ELF-1 (cell line): ENCODE measurements at regions not wholly inside any gene's neighbourhood (a gene's known extent, or its start where the extent isn't known, plus 50 kb on each side); places are given as distances from the start of the nearest gene placed in this dataset.
A peak's percentile ranks its signal among the peaks of the same experiment; 100 is the strongest.

Experiments used
- DNase-seq: peaks from one replicate; pipeline ENCODE4 v3.0.0-alpha.2; 2016; ENCODE audit warnings: low read depth, low spot score

DNA sequence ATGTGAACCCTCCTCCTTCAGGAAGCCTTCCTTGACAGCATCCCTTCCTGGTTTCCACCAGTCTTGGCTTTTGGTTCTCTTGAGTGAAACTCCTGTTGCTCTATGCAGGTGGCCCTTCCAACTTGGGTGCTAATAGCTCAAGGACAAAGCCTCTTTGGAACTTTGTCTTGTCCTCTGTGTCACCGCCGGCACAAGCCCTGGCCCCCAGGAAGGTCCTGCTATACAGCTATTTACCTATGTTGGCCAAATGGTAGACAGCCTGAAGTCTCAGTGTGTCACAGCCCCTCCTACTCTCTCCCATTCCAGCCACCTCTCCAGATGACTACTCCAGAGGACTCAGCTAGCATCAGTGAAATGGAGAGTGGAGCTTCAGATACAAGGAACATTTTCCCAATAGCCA, 94.7 kb upstream of the ZNF618 start:
- no peak for DNase-seq

DNA sequence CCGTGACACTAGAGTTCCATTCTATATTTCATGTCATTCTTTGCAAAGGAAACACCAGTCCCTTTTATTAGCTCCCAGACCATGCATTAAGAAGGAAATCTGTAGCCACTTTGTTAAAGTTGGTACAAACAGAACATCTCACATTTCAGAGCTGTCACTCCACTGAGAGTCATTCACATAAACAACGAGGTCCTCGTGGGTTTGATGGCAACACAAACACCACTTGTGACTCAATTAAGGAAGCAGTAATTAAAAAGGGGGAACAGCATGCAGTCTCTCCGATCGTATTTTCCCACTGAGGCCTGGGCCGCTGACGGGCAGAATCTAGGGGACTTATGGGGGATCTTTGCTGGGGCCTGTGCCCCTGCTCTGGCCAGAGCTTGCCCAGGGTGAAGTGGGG, 94.2 kb upstream of the ZNF618 start:
- no peak for DNase-seq

DNA sequence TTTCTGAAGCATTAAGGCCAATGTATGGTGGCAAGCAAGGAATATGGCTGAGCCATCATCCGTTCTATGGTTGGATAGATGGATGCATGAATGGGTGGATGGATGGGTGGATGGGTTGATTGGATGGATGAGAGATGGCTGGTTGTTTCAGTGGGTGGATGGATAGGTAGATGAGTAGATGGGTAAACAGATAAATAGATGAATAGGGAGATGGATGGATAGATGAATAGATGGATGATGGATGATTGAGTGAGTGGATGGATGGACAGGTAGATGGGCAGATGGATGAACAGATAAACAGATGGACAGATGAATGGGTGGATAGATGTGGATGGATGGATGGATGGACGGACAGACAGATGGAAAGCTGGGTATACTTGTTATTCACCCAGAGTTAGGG, 92.6 kb upstream of the ZNF618 start:
- DNase-seq: no peak

DNA sequence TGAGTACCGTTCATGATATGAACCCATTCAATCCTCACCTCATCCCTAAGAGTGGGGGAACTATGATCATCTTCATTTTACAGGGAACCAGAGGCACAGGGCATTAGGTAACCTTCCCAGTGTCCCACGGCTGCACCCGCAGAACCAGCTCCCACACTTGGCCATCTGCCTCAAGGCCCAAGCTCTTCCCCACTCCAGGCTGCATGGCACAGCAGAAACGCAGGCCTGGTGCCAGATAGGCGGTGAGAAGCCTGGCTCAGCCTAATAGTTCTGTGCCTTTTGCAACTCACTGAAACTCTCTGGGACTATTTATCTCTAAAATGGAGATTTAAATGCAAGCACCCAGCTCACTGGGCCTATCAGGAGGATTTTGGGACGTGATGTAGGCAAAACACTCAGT, 90.8 kb upstream of the ZNF618 start:
- no peak for DNase-seq

DNA sequence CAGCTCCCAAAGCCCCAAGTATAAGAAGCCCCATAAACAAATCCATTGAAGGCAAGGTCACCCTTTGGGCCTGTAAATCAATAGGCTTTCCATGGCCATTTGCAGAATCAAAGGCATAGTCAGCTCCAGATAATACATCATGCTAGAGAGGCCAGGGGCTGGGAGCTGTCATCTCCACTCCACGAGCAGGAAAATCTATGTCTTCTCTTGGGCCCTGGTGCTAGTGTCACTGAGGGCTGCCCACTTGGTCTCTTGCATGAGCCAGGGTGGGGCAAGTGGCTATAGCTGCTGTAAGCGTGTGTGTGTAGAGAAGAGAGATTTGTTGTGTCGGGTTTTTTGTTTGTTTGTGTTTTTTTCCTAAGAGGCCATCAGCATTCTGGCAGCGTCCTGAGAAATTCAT, 90.0 kb upstream of the ZNF618 start:
- DNase-seq: no peak

DNA sequence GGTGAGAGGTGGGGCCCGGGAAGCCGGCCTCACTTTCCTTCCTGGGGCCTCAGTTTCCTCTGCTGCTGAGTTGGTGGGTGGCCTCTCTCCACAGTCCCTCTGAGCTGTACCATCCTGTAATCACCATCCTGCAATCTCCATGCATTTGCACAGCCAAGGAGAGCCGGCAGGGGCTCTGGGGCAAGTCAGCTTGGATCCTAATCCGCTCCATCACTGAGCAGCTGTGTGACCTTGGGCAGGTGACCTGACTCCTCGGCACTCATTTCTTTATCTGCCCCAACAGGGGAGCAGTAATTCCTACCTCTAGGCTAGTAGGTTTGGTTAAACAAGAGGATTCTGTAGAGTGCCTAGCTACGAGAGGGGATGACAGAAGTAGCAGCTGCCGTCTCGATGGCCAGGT, 88.2 kb upstream of the ZNF618 start:
- no peak for DNase-seq

DNA sequence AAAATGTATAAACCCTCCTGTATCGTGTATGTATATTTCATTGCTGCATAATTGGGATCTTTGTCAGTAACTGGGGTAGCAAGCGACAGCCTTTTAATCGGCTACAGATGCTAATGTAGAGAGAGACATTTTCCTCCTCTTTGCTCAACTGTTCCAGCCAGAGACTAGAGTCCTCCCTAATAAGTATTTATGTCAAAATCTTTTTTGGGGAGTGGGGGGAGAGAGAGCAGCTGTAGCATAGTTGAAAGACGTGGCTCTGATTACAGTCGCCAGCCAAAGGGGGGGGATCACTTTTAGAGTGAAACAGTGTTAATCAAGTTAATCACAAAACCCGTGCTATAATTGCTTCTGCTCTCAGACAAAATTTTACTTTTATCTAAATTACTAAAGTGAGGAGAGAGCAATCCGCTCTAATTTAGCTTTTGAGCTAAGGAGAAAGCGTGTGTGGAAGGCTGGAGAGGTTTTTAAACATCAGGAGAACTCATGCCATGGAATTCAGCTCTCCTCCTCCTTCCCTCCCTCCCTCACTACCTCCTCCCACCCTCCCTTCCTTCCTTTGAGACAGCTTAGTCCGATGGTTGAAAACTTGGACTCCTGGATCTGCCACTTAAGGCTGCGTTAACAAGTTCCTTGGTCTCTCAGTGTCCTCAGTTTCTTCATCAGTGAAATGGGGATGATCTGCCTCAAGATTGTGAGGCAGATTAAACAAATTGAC, 87.3 kb upstream of the ZNF618 start:
- DNase-seq: no peak

DNA sequence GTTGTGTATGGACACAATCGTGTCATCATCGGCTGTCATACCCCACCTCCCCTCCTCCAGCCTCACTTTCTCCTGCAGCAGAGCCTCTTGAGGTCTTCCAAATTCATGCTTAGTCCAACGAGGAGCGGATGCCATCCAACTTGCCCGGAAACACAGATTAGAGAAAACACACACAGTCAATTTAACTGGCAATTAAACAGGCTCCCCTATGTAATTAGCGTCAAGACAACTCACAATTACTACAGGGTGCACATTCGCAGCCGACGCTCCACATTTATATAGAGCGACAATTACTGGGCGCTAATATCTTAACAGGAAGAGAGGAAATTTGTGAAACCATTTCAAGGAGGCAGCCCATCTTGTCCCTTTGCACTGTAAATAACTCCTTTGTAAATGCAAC, 86.0 kb upstream of the ZNF618 start:
- DNase-seq: no peak

DNA sequence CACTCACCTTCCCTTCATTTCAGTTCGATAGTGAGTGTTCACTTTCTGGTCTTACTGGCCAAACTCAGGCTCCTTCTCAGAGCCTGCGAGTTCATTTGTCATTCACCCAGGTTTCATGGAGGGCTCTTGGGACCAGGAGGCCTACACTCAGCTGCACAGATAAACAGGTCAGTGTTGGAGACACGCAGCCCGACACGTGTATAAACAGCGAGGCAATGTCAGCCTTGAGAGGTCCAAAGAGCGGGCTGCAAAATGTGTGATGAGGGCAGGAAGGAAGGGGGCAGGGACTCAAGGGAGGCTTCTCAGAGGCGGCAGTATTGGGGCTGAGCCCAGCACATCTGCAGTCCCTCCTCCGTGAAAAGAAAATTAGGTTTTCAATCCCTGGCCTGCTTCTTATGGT, 82.6 kb upstream of the ZNF618 start:
- no peak for DNase-seq

DNA sequence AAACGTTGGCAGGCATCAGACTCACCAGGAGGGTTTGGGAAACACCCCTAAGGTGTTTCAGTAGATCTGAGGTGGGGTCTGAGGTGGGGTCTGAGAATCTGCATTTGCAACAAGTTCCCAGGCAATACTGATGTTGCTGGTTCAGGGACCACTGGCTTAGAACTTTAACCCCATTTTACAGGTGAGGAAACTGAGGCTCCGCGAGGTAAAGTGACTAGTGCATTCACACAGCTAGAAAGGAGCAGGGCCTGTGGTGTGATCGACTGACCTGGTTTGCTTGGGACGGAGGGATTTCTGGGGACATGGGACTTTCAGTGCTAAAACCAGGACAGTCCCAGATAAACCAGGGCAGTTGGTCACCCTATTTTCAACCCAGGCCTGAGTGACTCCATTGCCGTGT, 81.4 kb upstream of the ZNF618 start:
- DNase-seq: no peak

DNA sequence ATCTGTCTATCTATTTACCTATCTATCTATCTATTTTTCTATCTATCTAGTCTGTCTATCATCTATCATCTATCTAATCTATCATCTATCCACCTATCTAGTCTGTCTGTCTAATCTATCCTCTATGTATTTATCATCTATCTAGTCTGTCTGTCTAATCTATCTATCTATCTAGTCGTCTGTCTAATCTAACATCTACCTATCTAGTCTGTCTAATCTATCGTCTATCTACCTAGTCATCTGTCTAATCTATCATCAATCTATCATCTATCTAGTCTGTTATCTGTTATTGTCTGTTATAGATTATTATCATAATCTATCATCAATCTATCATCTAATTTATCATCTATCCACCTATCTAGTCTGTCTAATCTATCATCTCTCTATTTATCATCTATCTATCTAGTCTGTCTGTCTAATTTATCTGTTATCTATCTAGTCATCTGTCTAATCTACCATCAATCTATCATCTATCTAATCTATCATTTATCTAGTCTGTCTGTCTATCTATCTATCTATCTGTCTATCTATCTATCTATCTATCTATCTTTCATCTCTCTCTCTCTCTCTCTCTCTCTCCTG, 80.2 kb upstream of the ZNF618 start:
- no peak for DNase-seq

DNA sequence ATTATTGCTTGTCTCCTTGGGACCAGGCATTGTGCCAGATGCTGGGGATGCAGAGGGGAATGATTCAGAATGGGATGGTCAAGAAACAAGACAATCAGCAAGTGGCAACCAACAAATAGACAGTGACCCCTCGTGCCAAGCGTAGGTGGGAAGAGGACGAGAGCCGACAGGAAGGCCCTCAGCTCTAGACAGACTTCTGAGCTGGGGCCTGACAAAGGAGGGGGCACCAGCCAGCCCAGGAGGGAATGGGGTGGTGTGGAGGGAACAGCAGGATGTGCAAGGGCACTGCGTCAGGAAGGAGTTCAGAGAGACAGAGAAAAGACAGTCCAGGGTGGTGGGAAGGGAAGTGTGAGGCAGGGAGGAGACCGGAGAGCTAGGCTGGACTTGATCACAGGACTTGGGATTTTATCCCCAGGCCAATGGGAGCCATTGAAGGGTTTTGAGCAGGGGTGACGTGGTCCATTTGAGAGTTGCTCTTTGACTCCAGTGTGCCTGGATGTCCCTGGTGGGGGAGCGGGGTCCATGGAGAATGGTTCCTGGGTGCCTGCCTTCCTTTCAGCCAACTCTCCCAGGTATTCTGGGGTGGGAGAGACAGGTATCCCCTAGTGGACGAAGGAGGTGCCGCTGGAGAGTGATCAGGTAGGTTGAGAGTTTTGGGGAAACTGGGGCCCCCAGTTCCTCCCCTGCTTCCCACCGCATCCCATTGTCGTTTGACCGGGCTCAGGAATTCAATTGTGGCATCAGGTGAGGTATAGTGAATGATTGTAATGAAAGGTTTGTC, 79.3 kb upstream of the ZNF618 start:
- no peak for DNase-seq

DNA sequence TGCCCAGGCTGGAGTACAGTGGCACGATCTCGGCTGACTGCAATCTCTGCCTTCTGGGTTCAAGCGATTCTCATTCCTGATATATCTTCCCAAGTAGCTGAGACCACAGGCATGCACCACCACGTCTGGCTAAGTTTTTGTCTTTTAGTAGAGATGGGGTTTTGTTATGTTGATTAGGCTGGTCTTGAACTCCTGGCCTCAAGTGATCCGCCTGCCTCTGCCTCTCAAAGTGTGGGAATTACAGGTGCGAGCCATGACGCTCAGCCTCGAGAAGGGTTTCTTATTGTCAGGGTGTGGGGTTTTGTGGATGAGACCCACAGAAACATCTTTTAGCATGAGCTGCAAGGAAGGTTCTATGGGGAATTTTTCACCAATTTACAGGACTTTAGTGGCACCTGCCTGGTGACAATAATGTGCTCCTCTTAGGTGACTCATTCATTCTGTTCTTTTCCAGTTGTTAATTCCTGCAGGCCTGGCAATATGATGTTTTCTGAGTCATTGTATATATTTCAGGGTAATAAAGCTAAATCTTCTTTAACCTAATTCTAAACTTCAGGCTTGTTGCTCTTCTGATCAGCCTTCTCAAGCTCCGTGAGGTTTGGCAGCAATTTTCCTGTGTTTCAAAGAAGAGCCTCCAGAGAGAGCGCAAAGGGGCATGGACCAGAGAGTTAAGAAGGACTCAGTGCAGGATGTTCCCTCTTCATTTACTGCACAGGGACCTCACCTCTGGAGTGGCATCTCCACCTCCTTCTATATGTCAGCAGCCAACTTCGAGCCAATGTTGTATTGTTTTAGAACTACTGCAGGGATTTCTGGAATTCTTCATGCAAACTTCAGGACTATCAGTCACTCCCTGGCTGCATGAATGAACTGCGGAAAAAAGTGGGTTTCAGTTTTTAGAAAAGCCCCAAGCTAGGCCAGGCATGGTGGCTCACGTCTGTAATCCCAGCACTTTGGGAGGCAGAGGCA, 77.8 kb upstream of the ZNF618 start:
- DNase-seq: peak; percentile 25

DNA sequence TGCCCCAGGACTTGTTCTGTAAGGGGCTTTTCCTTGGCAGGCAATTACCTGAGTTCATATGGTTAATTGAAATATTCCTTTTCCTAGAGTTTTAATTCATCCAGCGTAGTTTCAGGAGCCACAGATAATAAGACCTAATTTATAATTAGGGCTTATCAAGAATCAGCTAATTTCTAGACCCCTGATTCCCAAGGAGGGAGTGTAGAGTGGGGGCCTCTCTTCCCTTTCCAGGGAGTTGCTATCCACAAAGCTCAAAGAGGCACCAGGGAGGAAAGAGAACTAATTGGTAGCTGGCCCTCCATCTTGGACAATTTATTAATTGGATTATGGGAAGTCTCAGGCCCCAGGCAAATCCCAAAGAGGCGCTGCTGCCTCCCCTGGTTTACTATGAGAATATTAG, 75.8 kb upstream of the ZNF618 start:
- DNase-seq: no peak

DNA sequence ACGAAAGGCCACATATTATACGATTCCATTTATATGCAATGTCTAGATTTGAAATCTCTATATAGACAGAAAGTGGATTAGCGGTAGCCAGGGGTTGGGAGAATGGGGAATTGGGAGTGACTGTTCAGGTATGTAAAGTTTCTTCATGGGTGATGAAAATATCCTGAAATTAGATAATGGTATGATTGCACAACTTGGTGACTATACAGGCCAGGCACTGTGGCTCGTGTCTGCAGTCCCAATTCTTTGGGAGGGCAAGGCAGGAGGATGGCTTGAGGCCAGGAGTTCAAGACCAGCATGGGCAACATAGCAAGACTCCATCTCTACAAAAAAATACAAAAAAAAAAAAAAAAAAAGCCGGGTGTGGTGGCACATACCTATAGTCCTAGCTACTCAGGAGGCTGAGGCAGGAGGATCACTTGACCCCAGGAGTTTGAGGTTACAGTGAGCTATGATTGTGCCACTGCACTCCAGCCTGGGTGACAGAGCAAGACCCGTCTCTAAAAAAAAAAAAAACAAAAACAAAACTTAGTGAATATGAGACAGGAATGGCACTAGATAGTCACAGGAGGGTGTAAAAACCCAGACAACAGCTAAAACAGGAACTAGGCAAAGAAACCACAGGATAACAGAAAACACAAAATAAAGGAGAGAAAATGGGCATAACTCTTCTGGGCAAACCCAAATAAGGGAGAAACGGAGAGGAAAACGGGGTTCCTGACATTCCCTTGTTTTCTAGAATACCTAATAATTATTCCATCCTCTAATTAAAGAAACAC, 72.1 kb upstream of the ZNF618 start:
- DNase-seq: no peak

DNA sequence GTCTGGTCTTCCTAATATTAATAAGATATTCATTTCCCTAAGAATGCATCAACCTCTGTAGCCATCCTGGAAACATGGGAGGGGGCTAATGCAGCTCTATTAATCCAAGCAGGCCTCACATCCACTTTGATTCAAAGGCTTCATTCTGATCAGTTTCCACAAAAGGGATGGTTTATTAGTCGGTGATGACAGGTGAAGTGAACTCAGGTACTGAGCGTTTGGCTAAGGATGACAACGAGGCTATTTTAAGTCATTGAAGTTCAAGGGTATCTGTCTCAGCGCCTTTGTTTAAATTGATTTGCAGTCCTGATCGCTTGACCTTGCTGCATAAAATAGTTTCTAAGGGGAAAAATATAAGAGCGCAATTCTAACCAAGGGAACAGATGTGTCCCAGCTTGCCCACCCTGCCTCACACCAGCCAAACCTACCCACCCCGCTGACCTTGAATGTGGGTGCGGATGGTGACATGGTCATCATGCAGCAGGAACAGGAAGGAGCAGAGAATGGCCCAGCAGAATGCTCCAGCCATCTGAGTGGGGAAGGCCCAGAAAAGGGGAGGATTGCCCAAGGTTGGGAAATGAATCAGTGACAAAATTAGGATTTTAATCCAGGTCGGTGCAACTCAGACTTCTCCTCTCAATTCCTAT, 70.5 kb upstream of the ZNF618 start:
- DNase-seq: no peak

DNA sequence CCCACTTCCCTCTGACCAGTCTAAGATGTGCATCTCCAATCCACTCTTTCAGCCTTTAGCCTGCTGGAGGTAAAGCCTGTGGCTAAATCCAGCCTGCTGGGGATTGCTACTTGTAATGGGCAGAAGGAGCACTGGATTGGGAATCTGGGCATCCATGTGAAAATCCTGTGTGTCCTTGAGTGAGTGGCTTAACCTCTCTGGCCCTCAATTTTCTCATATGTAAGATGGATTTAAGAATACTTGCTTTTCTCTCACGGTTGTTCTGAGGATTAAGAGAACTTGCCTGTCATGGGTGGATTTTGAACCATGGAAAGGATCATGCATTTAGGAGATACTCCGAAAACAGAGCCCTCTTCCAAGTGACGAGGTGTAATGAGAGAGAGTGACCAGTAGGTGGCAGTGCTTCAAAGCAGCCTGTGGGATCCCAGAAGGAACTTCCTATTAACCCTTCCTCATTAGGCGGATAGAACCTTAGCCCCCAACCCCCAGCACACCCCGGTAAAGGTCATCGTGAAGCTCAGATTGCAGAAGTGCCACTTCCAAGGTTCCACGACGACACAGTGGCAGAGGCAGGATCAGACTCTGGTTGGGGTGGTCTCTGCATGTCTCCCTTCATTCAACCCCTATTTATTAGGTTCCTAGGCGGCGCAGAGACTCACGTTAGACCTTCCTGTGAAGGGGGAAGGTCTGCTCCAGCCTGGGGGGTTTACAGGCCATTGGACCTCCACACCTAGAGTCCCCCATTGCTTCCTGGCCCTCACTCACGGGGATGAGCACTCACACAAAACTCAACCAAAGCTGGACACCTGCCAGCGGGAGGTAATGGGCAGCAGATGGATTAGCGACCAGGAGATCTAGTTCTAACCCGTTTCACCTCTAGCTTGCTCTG, 68.7 kb upstream of the ZNF618 start:
- DNase-seq: peak; percentile 68

DNA sequence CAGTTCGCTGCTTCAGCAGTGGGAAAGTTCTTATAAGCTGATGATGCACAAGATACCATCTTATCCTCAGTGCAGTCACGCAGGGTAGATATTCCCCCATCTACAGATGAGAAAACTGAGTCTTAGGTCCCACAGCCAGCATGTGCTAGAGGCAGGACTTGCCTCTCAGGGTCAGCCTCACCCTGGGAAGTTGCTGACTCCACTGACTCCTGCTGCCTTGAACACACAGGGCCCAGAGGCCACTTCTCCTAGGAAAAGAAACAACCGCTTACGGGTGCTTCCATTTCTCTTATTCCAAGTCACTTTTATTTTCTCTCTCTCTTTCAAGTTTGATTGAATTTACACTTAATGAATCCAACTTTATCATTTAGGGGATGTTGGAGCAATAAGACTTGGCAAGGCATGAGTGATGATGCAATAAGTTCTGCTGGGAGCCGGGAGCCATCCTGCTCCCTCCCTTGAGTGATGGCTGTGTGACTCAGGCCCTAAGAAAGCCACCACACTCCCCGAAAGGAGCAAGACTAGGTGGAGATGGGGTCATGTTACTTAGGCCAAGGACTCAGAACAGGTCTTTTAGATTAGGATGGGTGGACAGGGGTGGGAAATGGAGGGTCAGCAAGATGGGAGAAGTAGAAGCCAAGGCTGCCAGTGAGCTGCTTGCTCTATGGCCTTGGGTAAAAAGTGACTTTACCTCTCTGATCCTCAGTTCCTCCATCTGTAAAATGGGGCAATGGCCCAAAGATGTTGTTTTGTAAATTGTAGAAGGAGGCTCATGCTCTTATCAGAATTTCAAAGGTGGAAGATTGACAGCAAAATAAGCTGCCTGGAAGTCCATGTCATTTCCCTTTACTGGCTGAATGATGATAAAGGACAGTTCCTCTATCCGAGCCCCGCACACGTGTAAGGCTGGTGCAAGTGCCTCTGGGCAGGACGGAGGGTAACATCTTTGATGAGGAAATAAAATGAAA, 67.4 kb upstream of the ZNF618 start:
- no peak for DNase-seq
